Activated CD4-positive, alpha-beta T cell treated with anti-CD3 and anti-CD28 coated beads, Interleukin-2, amount 10 ng/mL, durations not matched to agents 7 days and 5 days (primary cell): ENCODE measurements at regions not wholly inside any gene's neighbourhood (a gene's known extent, or its start where the extent isn't known, plus 50 kb on each side); places are given as distances from the start of the nearest gene placed in this dataset.

ENCODE experiments used
- CTCF ChIA-PET: fragments of 350-600 bp; sonication (Branson Sonifier 250); formaldehyde crosslinking; loops from one replicate; lab custom pipeline; 2021; ENCODE audit warnings: antibody characterized with exemption; lab: Charles Lee
- POLR2A ChIA-PET: fragments of 350-600 bp; sonication (Branson Sonifier 250); formaldehyde crosslinking; loops from one replicate; lab custom pipeline; 2021; ENCODE audit warnings: antibody characterized with exemption; lab: Charles Lee
- DNase-seq: peaks from one replicate; pipeline ENCODE4 v3.0.0-alpha.2; 2020
- H3K27ac Mint-ChIP-seq: one replicate; pipeline ENCODE4 v1.8.0; 2021; ENCODE audit warnings: mild to moderate bottlenecking, moderate library complexity, mixed read lengths
- H3K27me3 Mint-ChIP-seq: one replicate; pipeline ENCODE4 v1.8.0; 2021; ENCODE audit warnings: mixed read lengths
- H3K36me3 Mint-ChIP-seq: one replicate; pipeline ENCODE4 v1.8.0; 2021; ENCODE audit warnings: low read depth, mixed read lengths
- H3K4me1 Mint-ChIP-seq: one replicate; pipeline ENCODE4 v1.8.0; 2021; ENCODE audit warnings: mixed read lengths
- H3K4me3 Mint-ChIP-seq: one replicate; pipeline ENCODE4 v1.8.0; 2021; ENCODE audit warnings: mild to moderate bottlenecking, moderate library complexity, mixed read lengths
- H3K9me3 Mint-ChIP-seq: one replicate; pipeline ENCODE4 v1.8.0; 2021; ENCODE audit warnings: mixed read lengths

DNA sequence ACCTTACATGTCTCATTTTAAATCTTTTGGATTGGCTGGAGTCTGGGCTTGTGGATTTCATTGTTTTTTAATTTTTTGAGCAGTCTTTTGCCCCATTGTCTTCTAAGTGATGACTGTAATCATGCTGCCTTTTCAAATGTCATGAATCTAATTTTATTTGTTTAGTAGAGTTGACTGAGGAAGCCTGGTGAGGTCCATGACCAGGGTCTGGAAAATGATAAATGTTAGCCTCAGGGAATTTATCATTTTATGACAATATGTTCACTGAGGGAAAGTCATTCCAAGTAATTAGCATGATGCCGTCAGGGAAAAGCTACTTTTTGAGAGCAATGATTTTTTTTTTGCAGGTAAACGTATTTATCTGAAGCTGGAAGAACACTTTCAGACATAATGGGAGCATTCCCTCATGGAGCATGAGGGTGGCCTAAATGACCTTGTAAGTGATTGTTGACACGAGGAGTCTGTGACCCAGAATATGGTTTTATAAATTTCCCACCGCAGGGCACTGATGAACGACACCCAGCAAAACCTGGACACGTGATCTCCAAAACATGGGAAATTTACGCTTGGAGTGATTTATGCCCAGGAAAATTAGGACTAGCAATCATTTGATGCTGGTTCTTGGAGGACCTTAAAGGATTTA lies 155.3 kb upstream of the NABP1 start:
- no peaks in the 10 kb centered on the region for H3K9me3 Mint-ChIP-seq
- H3K4me3 Mint-ChIP-seq: no peak overlapping the region
- peaks cover 12% of the 10 kb centered on the region for H3K27me3 Mint-ChIP-seq
- H3K36me3 Mint-ChIP-seq: no peaks in the 10 kb centered on the region
- ChIA-PET POLR2A (interaction anchor here (1.2 kb wide), 1 partner anchor 358 kb away, joined by 3 read pairs; no protein-coding TSS in a partner anchor), CTCF (interaction anchor here (1.0 to 1.5 kb wide), 2 partner anchors 22 to 357 kb away, joined by 3 to 14 read pairs; no protein-coding TSS in a partner anchor)
- no peak for DNase-seq
- H3K27ac Mint-ChIP-seq: no peak overlapping the region
- H3K4me1 Mint-ChIP-seq: no peaks in the 10 kb centered on the region

DNA sequence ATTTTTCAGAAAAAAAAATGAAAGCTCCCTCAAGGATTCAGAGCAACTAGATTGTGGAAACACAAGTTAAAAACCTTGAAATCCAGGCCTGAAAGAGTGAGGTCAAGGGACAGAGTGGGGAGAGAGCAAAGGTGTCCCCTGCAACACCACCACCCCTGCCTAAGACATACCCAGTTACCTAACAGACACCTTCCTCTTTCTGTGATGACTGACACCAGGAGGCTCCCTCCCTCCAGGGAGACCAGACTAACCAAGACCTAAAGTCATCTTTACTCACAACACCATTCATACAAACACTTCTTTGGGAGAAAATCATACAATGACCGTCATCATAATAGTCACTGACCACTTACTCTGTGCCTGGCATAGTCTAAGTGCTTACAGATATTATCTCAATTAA lies 151.8 kb upstream of the NABP1 start:
- CTCF ChIA-PET: no interaction called here
- no peaks in the 10 kb centered on the region for H3K9me3 Mint-ChIP-seq

GRCh38 chr2:191526536-191526935 lies 151.4 kb upstream of the NABP1 start:
- no peaks in the 10 kb centered on the region for H3K27me3 Mint-ChIP-seq
- no peaks in the 10 kb centered on the region for H3K9me3 Mint-ChIP-seq
- no peak for DNase-seq
- H3K4me3 Mint-ChIP-seq: no peak overlapping the region
- CTCF ChIA-PET: no interaction called here
- POLR2A ChIA-PET: no interaction called here
- no peaks in the 10 kb centered on the region for H3K36me3 Mint-ChIP-seq
- no peak overlapping the region for H3K27ac Mint-ChIP-seq
- H3K4me1 Mint-ChIP-seq: no peaks in the 10 kb centered on the region

More for the DNA sequence above, 151.8 kb upstream of the NABP1 start:
- no peak for DNase-seq
- Mint-ChIP-seq H3K4me3 (no peak overlapping the region), H3K27ac (no peak overlapping the region), H3K36me3 (no peaks in the 10 kb centered on the region), H3K27me3 (no peaks in the 10 kb centered on the region), H3K4me1 (no peaks in the 10 kb centered on the region)
- POLR2A ChIA-PET: no interaction called here

DNA sequence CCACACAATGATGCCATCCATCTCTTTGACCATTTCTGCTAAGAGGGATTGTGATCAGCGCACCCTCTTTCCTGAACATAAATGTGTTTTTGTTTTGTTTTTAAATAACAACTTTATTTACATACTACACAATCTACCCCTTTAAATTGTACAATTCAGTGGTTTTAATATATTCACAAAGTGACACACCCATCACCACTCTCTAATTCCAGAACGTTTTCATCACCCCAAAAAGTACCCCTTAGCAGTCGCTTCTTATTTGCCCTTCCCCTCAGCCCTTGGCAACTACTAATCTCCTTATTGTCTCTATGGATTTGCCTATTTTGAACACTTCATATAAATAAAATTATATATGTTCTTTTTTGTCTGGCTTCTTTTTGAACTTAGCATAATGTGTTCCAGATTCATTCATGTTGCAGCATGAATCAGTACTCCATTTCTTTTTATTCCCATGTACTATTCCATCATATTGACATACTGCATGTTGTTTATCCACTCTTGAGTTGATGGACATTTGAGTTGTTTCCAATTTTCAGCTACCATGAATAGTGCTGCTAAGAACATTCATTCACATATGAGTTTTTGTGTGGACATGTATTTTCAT lies 150.9 kb upstream of the NABP1 start:
- POLR2A ChIA-PET: no interaction called here
- CTCF ChIA-PET: no interaction called here
- DNase-seq: no peak
- Mint-ChIP-seq H3K4me1 (no peaks in the 10 kb centered on the region), H3K4me3 (no peak overlapping the region), H3K9me3 (no peaks in the 10 kb centered on the region), H3K27ac (no peak overlapping the region), H3K36me3 (no peaks in the 10 kb centered on the region), H3K27me3 (no peaks in the 10 kb centered on the region)

- ChIA-PET CTCF (interaction anchor here (0.7 kb wide), 1 partner anchor 18 kb away, joined by 3 read pairs; no protein-coding TSS in a partner anchor), POLR2A (interaction anchor here (0.5 kb wide), 1 partner anchor 632 kb away, joined by 3 read pairs; no protein-coding TSS in a partner anchor)
- Mint-ChIP-seq H3K4me3 (no peak overlapping the region), H3K27ac (no peak overlapping the region), H3K9me3 (no peaks in the 10 kb centered on the region), H3K36me3 (no peaks in the 10 kb centered on the region), H3K4me1 (no peaks in the 10 kb centered on the region), H3K27me3 (no peaks in the 10 kb centered on the region)
- no peak for DNase-seq
Measured at GRCh38 chr2:191530618-191531017, 147.3 kb upstream of the NABP1 start.

- no peaks in the 10 kb centered on the region for H3K36me3 Mint-ChIP-seq
- H3K27me3 Mint-ChIP-seq: no peaks in the 10 kb centered on the region
- H3K4me3 Mint-ChIP-seq: no peak overlapping the region
- no peaks in the 10 kb centered on the region for H3K4me1 Mint-ChIP-seq
- H3K27ac Mint-ChIP-seq: no peak overlapping the region
- ChIA-PET POLR2A (no interaction called here), CTCF (no interaction called here)
- no peak for DNase-seq
- H3K9me3 Mint-ChIP-seq: no peaks in the 10 kb centered on the region
Measured at GRCh38 chr2:191533693-191534180, 144.2 kb upstream of the NABP1 start.

DNA sequence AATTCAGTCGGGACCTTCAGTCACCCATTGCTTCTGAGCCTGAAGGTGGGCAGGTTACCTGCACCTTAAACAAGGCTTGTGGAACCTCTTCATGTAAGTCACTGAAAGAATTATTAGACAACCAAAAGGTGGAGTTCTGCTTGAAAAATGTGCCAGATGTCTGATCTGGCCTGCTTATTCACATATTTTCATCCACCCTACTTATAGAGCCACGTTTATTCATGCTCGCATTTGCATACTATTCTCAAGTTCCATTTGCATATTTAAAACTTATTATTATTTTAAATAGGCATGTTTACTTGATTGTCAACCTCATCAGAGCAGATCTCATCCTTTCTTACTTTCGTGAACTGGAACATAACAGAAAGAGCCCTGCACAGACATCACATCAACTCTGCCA lies 140.0 kb upstream of the NABP1 start:
- DNase-seq: no peak
- H3K4me1 Mint-ChIP-seq: no peaks in the 10 kb centered on the region
- H3K27ac Mint-ChIP-seq: no peak overlapping the region
- no peaks in the 10 kb centered on the region for H3K36me3 Mint-ChIP-seq
- peaks cover 3% of the 10 kb centered on the region for H3K27me3 Mint-ChIP-seq
- H3K4me3 Mint-ChIP-seq: no peak overlapping the region
- ChIA-PET POLR2A (no interaction called here), CTCF (no interaction called here)
- H3K9me3 Mint-ChIP-seq: no peaks in the 10 kb centered on the region

GRCh38 chr2:191538334-191538903 lies 139.5 kb upstream of the NABP1 start:
- Mint-ChIP-seq H3K27me3 (peaks cover 3% of the 10 kb centered on the region), H3K9me3 (no peaks in the 10 kb centered on the region), H3K36me3 (no peaks in the 10 kb centered on the region), H3K4me3 (no peak overlapping the region), H3K27ac (no peak overlapping the region), H3K4me1 (no peaks in the 10 kb centered on the region)
- no peak for DNase-seq
- POLR2A ChIA-PET: no interaction called here
- CTCF ChIA-PET: interaction anchor here (0.6 to 1.4 kb wide), 5 partner anchors 168 to 624 kb away, joined by 3 to 7 read pairs (median 4); no protein-coding TSS in a partner anchor

DNA sequence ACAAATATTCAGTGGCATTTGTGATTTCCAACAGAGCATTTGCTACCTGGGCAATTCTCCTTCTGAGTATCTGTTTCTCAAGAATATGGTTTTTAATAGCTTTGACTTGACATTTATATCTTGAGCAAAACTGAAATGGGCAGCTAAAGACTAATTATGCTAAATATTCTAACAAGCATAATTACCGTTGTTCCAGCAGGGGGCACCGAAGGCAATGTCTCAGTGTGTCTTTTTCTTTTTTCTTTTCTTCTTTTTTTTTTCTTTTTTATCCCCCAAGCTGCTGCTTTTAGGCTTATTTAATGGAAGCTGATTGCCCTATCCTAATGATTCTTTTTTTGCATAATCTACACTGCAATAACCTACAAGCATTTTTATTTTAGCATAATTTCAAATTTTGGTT lies 138.9 kb upstream of the NABP1 start:
- Mint-ChIP-seq H3K36me3 (no peaks in the 10 kb centered on the region), H3K27ac (no peak overlapping the region), H3K4me1 (no peaks in the 10 kb centered on the region), H3K9me3 (no peaks in the 10 kb centered on the region), H3K27me3 (peaks cover 3% of the 10 kb centered on the region), H3K4me3 (no peak overlapping the region)
- ChIA-PET CTCF (interaction anchor here (0.6 to 1.4 kb wide), 6 partner anchors 168 to 624 kb away, joined by 3 to 7 read pairs (median 4); no protein-coding TSS in a partner anchor), POLR2A (no interaction called here)
- DNase-seq: peak; percentile 52

DNA sequence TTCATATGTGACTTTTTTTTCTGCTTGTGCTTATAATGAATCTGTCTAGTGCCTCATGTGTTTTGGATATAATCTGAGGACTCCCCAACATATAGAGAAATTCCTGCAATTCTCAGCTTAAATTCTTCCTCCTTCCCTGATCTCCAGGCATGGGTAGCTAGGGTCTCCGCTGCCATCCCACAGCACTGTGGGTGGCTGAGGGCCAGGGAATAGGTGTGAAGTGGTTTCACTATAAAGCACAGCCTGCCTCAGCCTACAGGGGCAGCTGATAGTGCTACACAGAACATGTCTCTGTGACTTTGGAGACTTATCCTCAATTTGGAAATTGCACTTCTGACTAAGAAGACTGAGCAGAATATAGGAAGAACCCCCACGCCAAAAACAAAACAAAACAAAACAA lies 137.3 kb upstream of the NABP1 start:
- Mint-ChIP-seq H3K9me3 (no peaks in the 10 kb centered on the region), H3K27me3 (peaks cover 3% of the 10 kb centered on the region), H3K27ac (no peak overlapping the region), H3K36me3 (no peaks in the 10 kb centered on the region), H3K4me1 (no peaks in the 10 kb centered on the region), H3K4me3 (no peak overlapping the region)
- CTCF ChIA-PET: interaction anchor here (0.6 kb wide), 2 partner anchors 84 to 366 kb away, joined by 3 read pairs; no protein-coding TSS in a partner anchor
- DNase-seq: no peak
- POLR2A ChIA-PET: no interaction called here

DNA sequence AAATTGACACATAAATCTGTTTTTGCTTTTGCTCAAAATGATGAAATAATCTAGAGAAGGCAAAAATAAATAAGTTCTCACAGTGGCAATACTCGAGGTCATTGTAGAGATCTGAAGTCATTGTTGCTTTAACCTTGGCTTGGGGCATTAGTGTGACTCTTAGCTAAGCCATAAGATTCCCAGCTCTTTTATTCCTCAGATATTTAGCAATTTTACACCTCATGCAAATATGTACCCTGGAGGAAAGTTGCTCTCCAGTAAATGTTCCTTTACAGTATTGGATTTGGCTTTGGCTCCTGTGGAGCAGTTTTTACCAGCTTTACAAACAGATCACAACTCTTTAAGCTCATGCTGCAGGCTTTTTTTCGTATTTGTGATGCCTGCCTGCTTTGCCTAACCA lies 134.2 kb upstream of the NABP1 start:
- Mint-ChIP-seq H3K4me3 (no peak overlapping the region), H3K27me3 (peaks cover 3% of the 10 kb centered on the region), H3K27ac (no peak overlapping the region), H3K4me1 (no peaks in the 10 kb centered on the region), H3K9me3 (no peaks in the 10 kb centered on the region), H3K36me3 (no peaks in the 10 kb centered on the region)
- CTCF ChIA-PET: interaction anchor here (1.6 kb wide), 1 partner anchor 526 kb away, joined by 3 read pairs; no protein-coding TSS in a partner anchor
- DNase-seq: no peak
- POLR2A ChIA-PET: no interaction called here

GRCh38 chr2:191544461-191545062 lies 133.4 kb upstream of the NABP1 start:
- no peak overlapping the region for H3K27ac Mint-ChIP-seq
- no peaks in the 10 kb centered on the region for H3K36me3 Mint-ChIP-seq
- no peak for DNase-seq
- ChIA-PET CTCF (interaction anchor here (1.6 kb wide), 1 partner anchor 525 kb away, joined by 3 read pairs; no protein-coding TSS in a partner anchor), POLR2A (no interaction called here)
- H3K4me1 Mint-ChIP-seq: no peaks in the 10 kb centered on the region
- H3K27me3 Mint-ChIP-seq: peaks cover 3% of the 10 kb centered on the region
- no peak overlapping the region for H3K4me3 Mint-ChIP-seq
- no peaks in the 10 kb centered on the region for H3K9me3 Mint-ChIP-seq
